Neutrophil (primary cell): ENCODE measurements at regions not wholly inside any gene's neighbourhood (a gene's known extent, or its start where the extent isn't known, plus 50 kb on each side); places are given as distances from the start of the nearest gene placed in this dataset.

Experiments
- H3K27ac ChIP-seq: fragments of 200-600 bp; sonication (generic); 2 replicates; pipeline ENCODE4 v1.5.1; 2016; ENCODE audit warnings: mild to moderate bottlenecking, moderate library complexity
- H3K27me3 ChIP-seq: fragments of 200-600 bp; sonication (generic); 2 replicates; pipeline ENCODE4 v1.6.0; 2016; ENCODE audit warnings: mild to moderate bottlenecking
- H3K36me3 ChIP-seq: fragments of 200-600 bp; sonication (generic); 2 replicates; pipeline ENCODE4 v1.5.1; 2017
- H3K4me1 ChIP-seq, 2 experiments: fragments of 200-600 bp in 1 of 2; sonication (generic) in 1 of 2; 1 replicate in 1 of 2; 2 replicates in 1 of 2; pipeline versions ENCODE4 v1.5.1 to v1.6.1; 2013 to 2016; ENCODE audit warnings: low read depth in 1 of 2, low read length in 1 of 2, mild to moderate bottlenecking in 1 of 2, moderate library complexity in 1 of 2; ENCODE audit not compliant: control insufficient read depth in 1 of 2, insufficient read depth in 1 of 2
- H3K4me3 ChIP-seq, 2 experiments: fragments of 200-600 bp in 1 of 2; sonication (generic) in 1 of 2; 1 replicate in 1 of 2; 2 replicates in 1 of 2; pipeline ENCODE4 v1.5.1; 2013 to 2016; ENCODE audit warnings: low read depth in 1 of 2, low read length in 1 of 2, mild to moderate bottlenecking in 1 of 2, moderate library complexity in 1 of 2
- H3K9me3 ChIP-seq: fragments of 200-600 bp; sonication (generic); 2 replicates; pipeline ENCODE4 v1.5.1; 2016
- TF ChIP-seq, protein P1 (sequence below): fragments of 200-600 bp; sonication (generic); IDR thresholded peaks from 2 replicates; pipeline ENCODE4 v1.5.1; 2016; ENCODE audit warnings: antibody characterized with exemption

DNA sequence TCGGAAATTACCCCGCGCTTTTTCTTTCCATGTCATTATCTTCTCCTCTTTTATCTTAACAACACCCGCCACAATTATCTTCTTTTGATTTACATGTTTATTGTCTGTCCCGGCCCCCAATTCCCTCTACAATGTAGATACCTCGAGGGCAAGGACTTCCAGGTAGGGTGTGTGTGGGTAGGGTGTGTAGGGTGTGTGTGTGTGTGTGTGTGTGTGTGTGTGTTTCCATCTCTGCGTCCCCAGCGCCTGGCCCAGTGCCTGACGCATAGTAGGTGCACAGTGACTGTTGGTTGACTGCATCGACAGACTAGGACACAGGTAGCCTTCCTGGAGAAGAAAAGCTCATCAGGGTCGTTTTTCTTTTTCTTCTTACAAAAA is 103.1 kb downstream of the UCHL1 start:
- Histone ChIP-seq H3K9me3 (no peaks in the 10 kb centered on the region), H3K27me3 (peaks cover 86% of the 10 kb centered on the region), H3K27ac (no peak overlapping the region), H3K36me3 (no peaks in the 10 kb centered on the region), H3K4me3 (peak overlapping the region in 1 of 2 experiments; percentile 42), H3K4me1 (peaks cover 0 to 5% of the 10 kb centered on the region in 2 experiments)
- TF ChIP-seq, protein P1, sequence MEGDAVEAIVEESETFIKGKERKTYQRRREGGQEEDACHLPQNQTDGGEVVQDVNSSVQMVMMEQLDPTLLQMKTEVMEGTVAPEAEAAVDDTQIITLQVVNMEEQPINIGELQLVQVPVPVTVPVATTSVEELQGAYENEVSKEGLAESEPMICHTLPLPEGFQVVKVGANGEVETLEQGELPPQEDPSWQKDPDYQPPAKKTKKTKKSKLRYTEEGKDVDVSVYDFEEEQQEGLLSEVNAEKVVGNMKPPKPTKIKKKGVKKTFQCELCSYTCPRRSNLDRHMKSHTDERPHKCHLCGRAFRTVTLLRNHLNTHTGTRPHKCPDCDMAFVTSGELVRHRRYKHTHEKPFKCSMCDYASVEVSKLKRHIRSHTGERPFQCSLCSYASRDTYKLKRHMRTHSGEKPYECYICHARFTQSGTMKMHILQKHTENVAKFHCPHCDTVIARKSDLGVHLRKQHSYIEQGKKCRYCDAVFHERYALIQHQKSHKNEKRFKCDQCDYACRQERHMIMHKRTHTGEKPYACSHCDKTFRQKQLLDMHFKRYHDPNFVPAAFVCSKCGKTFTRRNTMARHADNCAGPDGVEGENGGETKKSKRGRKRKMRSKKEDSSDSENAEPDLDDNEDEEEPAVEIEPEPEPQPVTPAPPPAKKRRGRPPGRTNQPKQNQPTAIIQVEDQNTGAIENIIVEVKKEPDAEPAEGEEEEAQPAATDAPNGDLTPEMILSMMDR, result no peak

DNA sequence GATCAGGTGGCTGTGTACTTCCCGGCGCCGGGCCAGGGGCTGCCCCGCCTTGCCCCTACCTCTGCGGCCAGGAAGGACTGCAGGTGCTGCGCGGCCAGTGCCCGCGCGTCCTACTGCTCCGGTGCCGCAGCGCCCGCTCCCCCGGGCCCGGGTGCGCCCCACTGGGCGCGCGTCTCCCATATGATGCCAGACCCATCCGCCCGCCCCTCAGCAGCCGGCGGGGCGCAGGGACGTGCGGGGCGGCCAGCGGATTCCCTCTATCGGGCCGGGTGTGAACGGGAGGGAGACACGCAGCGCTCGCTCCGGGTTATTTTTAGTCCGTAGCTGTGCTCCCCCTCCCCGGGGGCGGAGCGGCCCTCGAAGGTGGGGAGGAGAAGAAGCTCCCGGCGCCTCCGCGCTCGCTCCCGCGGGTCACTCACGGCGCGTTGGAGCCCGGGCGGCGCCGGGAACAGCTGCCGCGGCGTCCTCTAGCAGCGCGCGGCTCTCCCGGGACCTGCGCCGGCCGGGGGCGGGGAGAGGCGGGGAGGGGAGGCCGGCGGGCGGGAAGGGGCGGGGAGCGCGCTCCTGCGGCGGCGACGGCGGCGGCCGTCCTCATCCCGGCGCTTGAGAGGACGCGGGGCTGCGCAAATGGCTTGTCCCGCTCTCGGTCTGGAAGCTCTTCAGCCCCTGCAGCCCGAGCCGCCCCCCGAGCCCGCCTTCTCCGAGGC is 103.6 kb downstream of the UCHL1 start:
- H3K27ac ChIP-seq, result no peak overlapping the region
- H3K36me3 ChIP-seq, result no peaks in the 10 kb centered on the region
- peaks cover 91% of the 10 kb centered on the region for H3K27me3 ChIP-seq
- H3K4me3 ChIP-seq, result peak overlapping the region in 1 of 2 experiments; percentile 42
- H3K9me3 ChIP-seq, result no peaks in the 10 kb centered on the region
- TF ChIP-seq, protein P1, result no peak
- H3K4me1 ChIP-seq, result peaks cover 0 to 5% of the 10 kb centered on the region in 2 experiments

DNA sequence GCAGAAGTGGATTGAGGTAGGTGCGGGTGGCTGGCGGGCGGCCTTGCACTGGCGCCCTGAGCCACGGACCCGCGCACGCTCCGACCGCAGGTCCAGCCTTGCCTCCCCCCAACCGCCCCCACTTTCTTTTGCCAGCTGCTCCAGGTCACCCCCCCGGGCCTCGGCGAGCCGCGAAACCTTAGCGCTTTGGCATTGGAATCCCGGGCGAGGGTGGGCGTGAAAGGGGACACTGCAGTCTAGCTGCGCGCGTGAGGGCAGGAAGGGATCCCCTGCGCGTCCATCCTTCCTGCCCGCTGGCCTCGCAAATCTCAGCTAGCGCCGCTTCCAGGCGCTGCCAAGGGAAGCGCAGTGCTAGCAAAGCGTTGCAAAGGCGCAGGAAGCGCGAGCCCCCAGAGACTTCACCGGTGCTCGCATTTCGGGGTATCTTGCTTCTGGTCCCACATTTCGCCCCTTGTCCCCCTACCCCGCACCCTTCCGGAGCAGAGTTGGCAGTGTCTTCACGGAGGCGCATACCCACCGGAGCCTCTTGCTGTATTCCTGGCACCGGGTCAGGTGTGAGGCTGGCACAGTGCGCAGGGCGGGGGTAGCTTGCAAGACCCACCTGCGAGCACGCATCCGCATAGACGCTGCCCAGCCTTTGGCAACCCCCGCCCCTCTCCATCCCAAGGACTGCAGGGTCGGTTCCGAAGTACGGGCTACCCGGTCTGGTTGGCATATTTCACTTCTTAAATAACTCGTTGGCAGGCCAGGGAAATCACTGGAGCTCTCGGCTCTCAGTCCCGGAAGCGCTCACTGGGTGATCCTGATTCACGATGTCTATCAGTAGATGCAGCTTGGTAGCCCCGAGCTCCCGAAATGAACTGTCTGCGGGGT is 104.4 kb downstream of the UCHL1 start:
- peak overlapping the region in 1 of 2 experiments; percentile 42 for H3K4me3 ChIP-seq
- H3K9me3 ChIP-seq, result no peaks in the 10 kb centered on the region
- no peak overlapping the region for H3K27ac ChIP-seq
- peaks cover 97% of the 10 kb centered on the region for H3K27me3 ChIP-seq
- TF ChIP-seq, protein P1, result no peak
- H3K36me3 ChIP-seq, result no peaks in the 10 kb centered on the region
- H3K4me1 ChIP-seq, result peaks cover 0 to 5% of the 10 kb centered on the region in 2 experiments

DNA sequence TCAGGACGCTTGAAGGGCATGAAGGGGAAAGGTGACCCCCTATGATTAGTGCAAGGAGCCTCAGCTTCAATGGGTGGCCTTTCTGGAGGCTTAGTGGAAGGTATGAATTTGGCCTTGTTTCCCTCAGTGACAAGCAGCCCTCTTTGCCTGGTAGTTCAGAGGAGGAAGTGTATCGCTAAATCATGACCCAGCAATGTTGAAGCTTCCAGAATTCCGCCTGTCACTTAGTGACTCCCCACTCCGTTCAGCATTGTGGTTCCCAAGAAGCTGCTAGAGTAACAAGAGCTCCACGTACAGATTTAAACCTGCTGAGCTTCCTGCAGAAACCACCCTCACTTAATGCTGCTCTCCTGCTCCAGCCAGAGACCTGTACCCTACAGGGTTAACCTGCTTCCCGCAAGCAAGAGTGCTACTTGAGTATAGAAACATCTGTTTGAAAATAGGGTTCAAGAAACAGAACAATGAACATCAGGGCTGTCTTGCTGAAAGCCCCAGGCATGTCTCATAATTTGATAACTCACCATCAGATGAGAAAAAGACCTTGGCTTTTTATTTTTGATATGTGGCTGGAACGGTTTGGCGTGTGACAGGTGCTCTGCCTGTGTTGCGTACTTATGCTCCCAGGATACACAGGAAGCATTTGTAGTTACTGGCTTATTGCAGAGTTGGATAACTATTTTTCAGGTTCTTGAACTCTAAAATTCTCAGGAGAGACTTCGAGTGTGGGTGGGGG is 105.2 kb downstream of the UCHL1 start:
- Histone ChIP-seq H3K9me3 (no peaks in the 10 kb centered on the region), H3K27me3 (peaks cover 93% of the 10 kb centered on the region), H3K4me1 (peaks cover 0 to 5% of the 10 kb centered on the region in 2 experiments), H3K4me3 (no peak overlapping the region), H3K27ac (no peak overlapping the region), H3K36me3 (no peaks in the 10 kb centered on the region)
- TF ChIP-seq, protein P1, result no peak

DNA sequence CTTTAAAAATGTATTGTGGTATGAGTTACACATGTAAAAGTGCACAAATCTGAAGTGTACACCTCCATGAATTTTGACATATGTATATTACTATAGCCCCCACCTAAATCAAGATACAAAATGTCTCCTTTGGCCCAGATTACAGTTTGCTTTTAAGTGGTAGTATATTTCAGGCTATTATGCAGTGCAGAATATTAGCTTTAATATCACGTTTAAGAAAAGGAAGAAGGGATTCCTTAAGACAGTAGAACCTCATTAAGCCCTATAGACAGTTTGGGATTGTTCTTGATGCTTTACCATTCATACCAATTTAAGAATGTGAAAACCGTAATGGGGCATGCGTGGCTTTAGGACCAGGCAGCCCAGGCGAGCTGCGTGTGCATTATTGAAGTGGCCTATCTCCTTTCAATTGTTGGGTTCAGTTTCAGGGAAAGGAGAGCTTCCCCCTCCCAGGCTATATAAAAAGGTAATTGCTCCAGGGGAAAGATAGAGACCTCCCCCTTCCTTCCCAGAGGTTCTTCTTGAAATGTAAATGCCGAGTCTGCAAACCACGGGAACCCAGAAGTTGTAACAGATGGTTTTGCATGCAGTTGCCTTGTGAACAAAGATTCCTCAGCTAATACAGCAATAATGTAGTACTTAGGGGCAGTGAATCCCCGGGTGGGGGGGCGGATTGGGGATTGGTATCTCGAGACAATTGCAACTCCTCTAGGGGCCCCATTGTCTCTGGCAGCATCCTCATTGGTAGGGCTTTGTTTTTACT is 106.1 kb downstream of the UCHL1 start:
- Histone ChIP-seq H3K4me1 (peaks cover 0 to 5% of the 10 kb centered on the region in 2 experiments), H3K27me3 (peaks cover 86% of the 10 kb centered on the region), H3K36me3 (no peaks in the 10 kb centered on the region), H3K4me3 (no peak overlapping the region), H3K9me3 (no peaks in the 10 kb centered on the region), H3K27ac (no peak overlapping the region)
- TF ChIP-seq, protein P1, result no peak
